Kidney glomerular epithelial cell (primary cell): ENCODE measurements at regions not wholly inside any gene's neighbourhood (a gene's known extent, or its start where the extent isn't known, plus 50 kb on each side); places are given as distances from the start of the nearest gene placed in this dataset.
"Not testable (repeated sequence)": the region's sequence is repeated elsewhere in the genome, so short reads cannot be mapped to it uniquely, and the experiment has no call there.

Source experiments
- DNase-seq: peaks from one replicate; lab custom pipeline; 2025; lab: John Stamatoyannopoulos, UW

GRCh38 chr3:118077332-118077731 lies 957.3 kb downstream of the IGSF11 start:
- no peak for DNase-seq

GRCh38 chr3:118080889-118081288 lies 953.8 kb downstream of the IGSF11 start:
- no peak for DNase-seq

GRCh38 chr3:118088696-118089095 lies 946.0 kb downstream of the IGSF11 start:
- DNase-seq = no peak

- DNase-seq = no peak
Observed at GRCh38 chr3:118089563-118089962, 945.1 kb downstream of the IGSF11 start.

- DNase-seq = no peak
Observed at GRCh38 chr3:118097226-118097625, 937.4 kb downstream of the IGSF11 start.

- no peak for DNase-seq
Observed at GRCh38 chr3:118097660-118098059, 937.0 kb downstream of the IGSF11 start.

GRCh38 chr3:118098827-118099226 lies 935.8 kb downstream of the IGSF11 start:
- DNase-seq = no peak

GRCh38 chr3:118101891-118102290 lies 932.8 kb downstream of the IGSF11 start:
- no peak for DNase-seq

GRCh38 chr3:118102737-118103136 lies 931.9 kb downstream of the IGSF11 start:
- DNase-seq = no peak

GRCh38 chr3:118108201-118108600 lies 926.4 kb downstream of the IGSF11 start:
- no peak for DNase-seq

GRCh38 chr3:118108769-118109168 lies 925.9 kb downstream of the IGSF11 start:
- DNase-seq = no peak

- DNase-seq = no peak
Observed at GRCh38 chr3:118110211-118110610, 924.4 kb downstream of the IGSF11 start.

- DNase-seq = no peak
Observed at GRCh38 chr3:118116991-118117390, 917.7 kb downstream of the IGSF11 start.

- DNase-seq = no peak
Observed at GRCh38 chr3:118126751-118127150, 907.9 kb downstream of the IGSF11 start.

- DNase-seq = no peak
Observed at GRCh38 chr3:118127992-118128391, 906.7 kb downstream of the IGSF11 start.

- DNase-seq = no peak
Observed at GRCh38 chr3:118128886-118129285, 905.8 kb downstream of the IGSF11 start.

GRCh38 chr3:118137778-118138177 lies 896.9 kb downstream of the IGSF11 start:
- DNase-seq = no peak

GRCh38 chr3:118144919-118145318 lies 889.7 kb downstream of the IGSF11 start:
- DNase-seq = no peak

- no peak for DNase-seq
Observed at GRCh38 chr3:118146658-118147375, 887.8 kb downstream of the IGSF11 start.

GRCh38 chr3:118151164-118151563 lies 883.5 kb downstream of the IGSF11 start:
- no peak for DNase-seq

- not testable (repeated sequence) for DNase-seq
Observed at GRCh38 chr3:118162627-118163588, 871.7 kb downstream of the IGSF11 start.

- no peak for DNase-seq
Observed at GRCh38 chr3:118165413-118165812, 869.2 kb downstream of the IGSF11 start.

- no peak for DNase-seq
Observed at GRCh38 chr3:118167571-118167970, 867.1 kb downstream of the IGSF11 start.
